ENCODE measurements at regions not wholly inside any gene's neighbourhood (a gene's known extent, or its start where the extent isn't known, plus 50 kb on each side); places are given as distances from the start of the nearest gene placed in this dataset.

DNA sequence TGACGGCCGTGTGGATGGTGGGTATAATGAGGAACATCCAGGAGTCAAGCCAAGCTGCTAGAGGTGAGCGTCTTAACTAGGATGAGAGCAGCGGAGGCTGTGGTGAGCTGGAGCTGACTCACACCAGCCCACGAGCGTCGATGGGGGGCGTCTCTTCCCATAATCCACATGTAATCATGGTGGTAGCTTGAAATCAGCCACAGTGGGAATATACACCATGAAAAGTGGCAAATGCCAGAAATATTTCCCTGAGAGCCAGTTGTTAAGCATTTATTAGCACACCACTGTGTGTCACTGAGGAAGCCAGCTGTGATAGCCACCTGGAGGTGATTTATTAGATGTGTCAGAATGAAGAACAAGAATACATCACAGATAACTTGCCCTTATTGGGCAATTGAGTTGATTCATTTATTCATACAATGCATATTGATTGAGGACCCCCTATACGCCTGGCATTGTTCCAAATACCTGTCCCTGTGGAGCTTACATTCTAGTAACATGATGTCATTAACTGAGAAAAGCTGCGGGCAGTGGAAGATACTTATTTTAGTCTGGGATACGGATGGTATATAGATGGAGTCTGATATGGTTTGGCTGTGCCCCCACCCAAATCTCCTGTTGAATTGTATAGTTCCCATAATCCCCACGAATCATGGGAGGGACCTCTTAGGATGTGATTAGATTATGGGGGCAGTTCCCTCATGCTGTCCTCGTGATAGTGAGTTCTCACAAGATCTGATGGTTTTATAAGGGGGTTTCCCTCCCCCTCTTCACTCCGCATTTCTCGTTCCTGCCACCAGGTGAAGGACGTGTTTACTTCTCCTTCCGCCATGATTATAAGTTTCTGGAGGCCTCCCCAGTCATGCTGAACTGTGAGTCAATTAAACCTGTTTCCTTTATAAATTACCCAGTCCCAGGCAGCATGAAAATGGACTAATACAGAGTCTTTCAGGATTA is 473.4 kb downstream of the METTL15 start:
- TF ChIP-seq, protein P1, sequence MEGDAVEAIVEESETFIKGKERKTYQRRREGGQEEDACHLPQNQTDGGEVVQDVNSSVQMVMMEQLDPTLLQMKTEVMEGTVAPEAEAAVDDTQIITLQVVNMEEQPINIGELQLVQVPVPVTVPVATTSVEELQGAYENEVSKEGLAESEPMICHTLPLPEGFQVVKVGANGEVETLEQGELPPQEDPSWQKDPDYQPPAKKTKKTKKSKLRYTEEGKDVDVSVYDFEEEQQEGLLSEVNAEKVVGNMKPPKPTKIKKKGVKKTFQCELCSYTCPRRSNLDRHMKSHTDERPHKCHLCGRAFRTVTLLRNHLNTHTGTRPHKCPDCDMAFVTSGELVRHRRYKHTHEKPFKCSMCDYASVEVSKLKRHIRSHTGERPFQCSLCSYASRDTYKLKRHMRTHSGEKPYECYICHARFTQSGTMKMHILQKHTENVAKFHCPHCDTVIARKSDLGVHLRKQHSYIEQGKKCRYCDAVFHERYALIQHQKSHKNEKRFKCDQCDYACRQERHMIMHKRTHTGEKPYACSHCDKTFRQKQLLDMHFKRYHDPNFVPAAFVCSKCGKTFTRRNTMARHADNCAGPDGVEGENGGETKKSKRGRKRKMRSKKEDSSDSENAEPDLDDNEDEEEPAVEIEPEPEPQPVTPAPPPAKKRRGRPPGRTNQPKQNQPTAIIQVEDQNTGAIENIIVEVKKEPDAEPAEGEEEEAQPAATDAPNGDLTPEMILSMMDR (IDR thresholded peaks at IDR 0.05 in 4 of 5, conservative IDR thresholded peaks at IDR 0.05 in 1 of 5): no peak
- no peak for TF ChIP-seq POLR2A (IDR thresholded peaks at IDR 0.05)
